Parathyroid adenoma (tissue), 2 donors: ENCODE measurements at regions not wholly inside any gene's neighbourhood (a gene's known extent, or its start where the extent isn't known, plus 50 kb on each side); places are given as distances from the start of the nearest gene placed in this dataset.
"Not testable (repeated sequence)": the region's sequence is repeated elsewhere in the genome, so short reads cannot be mapped to it uniquely, and the experiment has no call there.

ENCODE experiments used
- H2AFZ ChIP-seq: fragments of 300-600 bp; sonication (generic); one replicate; pipeline ENCODE4 v1.7.0; 2017; ENCODE audit warnings: antibody characterized with exemption, mild to moderate bottlenecking
- H3K27ac ChIP-seq: fragments of 300-600 bp; sonication (generic); one replicate; pipeline ENCODE4 v1.7.0; 2017
- H3K27me3 ChIP-seq: fragments of 300-600 bp; sonication (generic); one replicate; pipeline ENCODE4 v1.7.0; 2017; ENCODE audit warnings: low read length; ENCODE audit not compliant: control insufficient read depth, insufficient read depth
- H3K36me3 ChIP-seq: fragments of 300-600 bp; sonication (generic); one replicate; pipeline ENCODE4 v1.7.0; 2017; ENCODE audit warnings: low read length; ENCODE audit not compliant: control insufficient read depth, insufficient read depth
- H3K4me1 ChIP-seq: fragments of 300-600 bp; sonication (generic); one replicate; pipeline ENCODE4 v1.7.0; 2017; ENCODE audit warnings: control low read depth
- H3K4me2 ChIP-seq: fragments of 300-600 bp; sonication (generic); one replicate; pipeline ENCODE4 v1.7.0; 2017; ENCODE audit warnings: low read length
- H3K4me3 ChIP-seq: fragments of 300-600 bp; sonication (generic); one replicate; pipeline ENCODE4 v1.7.0; 2017; ENCODE audit warnings: low read depth, low read length
- H3K79me2 ChIP-seq: fragments of 300-600 bp; sonication (generic); one replicate; pipeline ENCODE4 v1.7.0; 2017; ENCODE audit warnings: control low read depth
- H3K9ac ChIP-seq: fragments of 300-600 bp; sonication (generic); one replicate; pipeline ENCODE4 v1.7.0; 2017; ENCODE audit warnings: mild to moderate bottlenecking
- H3K9me3 ChIP-seq: fragments of 300-600 bp; sonication (generic); one replicate; pipeline ENCODE4 v1.7.0; 2017; ENCODE audit warnings: low read length; ENCODE audit not compliant: control insufficient read depth
- CTCF ChIP-seq: fragments of 300-600 bp; sonication (generic); IDR thresholded peaks from one replicate; pipeline ENCODE4 v1.7.0; 2017; ENCODE audit warnings: antibody characterized with exemption, mild to moderate bottlenecking
- donor health status: primary hyperparathyroidism.

GRCh38 chr4:60400593-60400992, 799.5 kb upstream of the ADGRL3 start:
- no peaks in the 10 kb centered on the region for H3K79me2 ChIP-seq
- H3K4me3 ChIP-seq, result no peak overlapping the region
- TF ChIP-seq CTCF, result no peak
- H3K36me3 ChIP-seq, result no peaks in the 10 kb centered on the region
- H3K9ac ChIP-seq, result no peak overlapping the region
- no peaks in the 10 kb centered on the region for H3K27me3 ChIP-seq
- no peaks in the 10 kb centered on the region for H3K9me3 ChIP-seq
- no peak overlapping the region for H3K27ac ChIP-seq
- H3K4me1 ChIP-seq, result no peaks in the 10 kb centered on the region
- H2AFZ ChIP-seq, result no peak overlapping the region
- H3K4me2 ChIP-seq, result no peak overlapping the region

DNA sequence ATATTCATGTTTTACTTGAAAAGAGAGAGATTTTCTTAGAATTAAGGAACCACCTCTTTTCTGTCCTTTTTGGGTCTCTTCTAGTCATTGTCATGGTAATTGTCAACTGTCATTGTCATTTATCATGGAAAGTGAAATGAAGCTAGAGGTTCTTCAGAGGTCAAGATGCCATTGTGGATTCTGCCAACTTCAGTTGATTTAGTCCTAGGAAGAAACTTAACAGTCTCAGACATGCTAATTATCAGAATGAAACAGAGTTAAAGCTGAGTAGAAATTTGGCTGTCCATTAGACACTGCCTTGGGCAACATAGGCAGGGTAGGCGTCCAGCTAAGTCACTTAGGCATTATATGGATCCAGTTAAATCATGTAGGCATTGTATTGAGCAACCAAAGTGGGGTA, 796.1 kb upstream of the ADGRL3 start:
- no peak overlapping the region for H2AFZ ChIP-seq
- no peak for TF ChIP-seq CTCF
- no peaks in the 10 kb centered on the region for H3K36me3 ChIP-seq
- no peaks in the 10 kb centered on the region for H3K4me1 ChIP-seq
- H3K4me3 ChIP-seq, result no peak overlapping the region
- no peaks in the 10 kb centered on the region for H3K27me3 ChIP-seq
- H3K9me3 ChIP-seq, result no peaks in the 10 kb centered on the region
- H3K4me2 ChIP-seq, result no peak overlapping the region
- no peak overlapping the region for H3K27ac ChIP-seq
- H3K9ac ChIP-seq, result no peak overlapping the region
- no peaks in the 10 kb centered on the region for H3K79me2 ChIP-seq

DNA sequence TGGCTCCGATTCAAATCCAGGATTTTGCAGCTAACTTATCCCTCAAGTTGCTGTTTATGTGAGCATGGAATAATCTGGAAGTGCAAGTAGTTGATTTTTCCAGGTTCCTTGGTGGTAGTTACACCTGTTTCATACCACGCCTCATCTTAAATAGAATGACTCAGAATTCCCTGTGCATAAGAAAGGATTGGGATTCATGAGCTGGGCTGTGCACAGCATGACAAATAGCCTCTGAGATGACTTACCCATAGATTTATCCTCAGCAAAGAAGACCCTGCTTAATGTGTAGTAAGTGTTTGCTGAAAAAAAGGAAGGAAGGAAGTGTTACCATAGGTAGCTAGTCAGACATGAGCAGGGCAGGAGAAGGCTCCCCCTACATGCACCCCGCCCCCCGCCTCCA, 777.7 kb upstream of the ADGRL3 start:
- Histone ChIP-seq H3K4me1 (no peaks in the 10 kb centered on the region), H3K79me2 (no peaks in the 10 kb centered on the region), H3K9me3 (no peaks in the 10 kb centered on the region), H3K4me3 (no peak overlapping the region), H3K4me2 (no peak overlapping the region), H3K36me3 (no peaks in the 10 kb centered on the region), H2AFZ (no peak overlapping the region), H3K27me3 (no peaks in the 10 kb centered on the region), H3K9ac (no peak overlapping the region), H3K27ac (no peak overlapping the region)
- TF ChIP-seq CTCF, result no peak

- H3K4me2 ChIP-seq, H3K36me3 ChIP-seq, H3K9ac ChIP-seq, H3K4me1 ChIP-seq, H3K27ac ChIP-seq, H2AFZ ChIP-seq, H3K9me3 ChIP-seq, H3K79me2 ChIP-seq, H3K27me3 ChIP-seq, H3K4me3 ChIP-seq: not testable (repeated sequence)
These were observed 776.4 kb upstream of the ADGRL3 start for GRCh38 chr4:60423573-60424184.

GRCh38 chr4:60432911-60433310, 767.2 kb upstream of the ADGRL3 start:
- H3K9me3 ChIP-seq, result no peaks in the 10 kb centered on the region
- H3K79me2 ChIP-seq, result no peaks in the 10 kb centered on the region
- no peak overlapping the region for H3K4me3 ChIP-seq
- no peaks in the 10 kb centered on the region for H3K27me3 ChIP-seq
- TF ChIP-seq CTCF, result no peak
- H2AFZ ChIP-seq, result no peak overlapping the region
- H3K27ac ChIP-seq, result no peak overlapping the region
- no peaks in the 10 kb centered on the region for H3K4me1 ChIP-seq
- H3K9ac ChIP-seq, result no peak overlapping the region
- H3K4me2 ChIP-seq, result no peak overlapping the region
- no peaks in the 10 kb centered on the region for H3K36me3 ChIP-seq
